IPS-15b (cell line): ENCODE measurements at regions not wholly inside any gene's neighbourhood (a gene's known extent, or its start where the extent isn't known, plus 50 kb on each side); places are given as distances from the start of the nearest gene placed in this dataset.
A peak's percentile ranks its signal among the peaks of the same experiment; 100 is the strongest.

Source experiments
- H3K27me3 ChIP-seq: one replicate; pipeline ENCODE4 v1.6.1; 2013; ENCODE audit warnings: low read length; ENCODE audit not compliant: control insufficient read depth, insufficient read depth
- H3K36me3 ChIP-seq: one replicate; pipeline ENCODE4 v1.6.1; 2013; ENCODE audit warnings: low read length; ENCODE audit not compliant: control insufficient read depth, insufficient read depth
- H3K4me1 ChIP-seq: one replicate; pipeline ENCODE4 v1.6.1; 2013; ENCODE audit warnings: mild to moderate bottlenecking, low read length; ENCODE audit not compliant: control insufficient read depth, insufficient read depth
- H3K4me3 ChIP-seq: one replicate; pipeline ENCODE4 v1.5.1; 2013; ENCODE audit warnings: low read depth, low read length
- H3K9ac ChIP-seq: one replicate; pipeline ENCODE4 v1.6.1; 2013; ENCODE audit warnings: low read depth, mild to moderate bottlenecking, low read length
- H3K9me3 ChIP-seq: one replicate; pipeline ENCODE4 v1.6.1; 2013; ENCODE audit warnings: mild to moderate bottlenecking, low read length; ENCODE audit not compliant: control insufficient read depth, insufficient read depth

GRCh38 chr19:13599681-13600080 is 93.4 kb upstream of the CACNA1A start:
- Histone ChIP-seq H3K27me3 (no peaks in the 10 kb centered on the region), H3K36me3 (no peaks in the 10 kb centered on the region), H3K4me3 (no peak overlapping the region)

GRCh38 chr19:13598098-13598497 is 91.8 kb upstream of the CACNA1A start:
- Histone ChIP-seq H3K9me3 (no peaks in the 10 kb centered on the region), H3K9ac (no peak overlapping the region), H3K27me3 (no peaks in the 10 kb centered on the region), H3K4me3 (no peak overlapping the region), H3K36me3 (no peaks in the 10 kb centered on the region), H3K4me1 (no peaks in the 10 kb centered on the region)

More at GRCh38 chr19:13599681-13600080, 93.4 kb upstream of the CACNA1A start:
- H3K9ac ChIP-seq: no peak overlapping the region
- no peaks in the 10 kb centered on the region for H3K9me3 ChIP-seq
- no peaks in the 10 kb centered on the region for H3K4me1 ChIP-seq

- no peaks in the 10 kb centered on the region for H3K27me3 ChIP-seq
- H3K36me3 ChIP-seq: no peaks in the 10 kb centered on the region
- H3K9me3 ChIP-seq: no peaks in the 10 kb centered on the region
- H3K9ac ChIP-seq: no peak overlapping the region
- no peak overlapping the region for H3K4me3 ChIP-seq
- no peaks in the 10 kb centered on the region for H3K4me1 ChIP-seq
Observed at GRCh38 chr19:13597640-13598039, 91.4 kb upstream of the CACNA1A start.

GRCh38 chr19:13588957-13589833 is 82.9 kb upstream of the CACNA1A start:
- H3K4me3 ChIP-seq: peak overlapping the region; percentile 15
- H3K27me3 ChIP-seq: no peaks in the 10 kb centered on the region
- no peaks in the 10 kb centered on the region for H3K4me1 ChIP-seq
- no peaks in the 10 kb centered on the region for H3K9me3 ChIP-seq
- no peak overlapping the region for H3K9ac ChIP-seq
- H3K36me3 ChIP-seq: no peaks in the 10 kb centered on the region

- no peaks in the 10 kb centered on the region for H3K9me3 ChIP-seq
- H3K4me3 ChIP-seq: no peak overlapping the region
- H3K27me3 ChIP-seq: no peaks in the 10 kb centered on the region
- no peaks in the 10 kb centered on the region for H3K4me1 ChIP-seq
- H3K9ac ChIP-seq: no peak overlapping the region
- no peaks in the 10 kb centered on the region for H3K36me3 ChIP-seq
Observed at GRCh38 chr19:13585512-13585911, 79.2 kb upstream of the CACNA1A start.

GRCh38 chr19:13583753-13584152 is 77.5 kb upstream of the CACNA1A start:
- H3K9ac ChIP-seq: no peak overlapping the region
- H3K36me3 ChIP-seq: no peaks in the 10 kb centered on the region
- no peaks in the 10 kb centered on the region for H3K27me3 ChIP-seq
- no peak overlapping the region for H3K4me3 ChIP-seq
- H3K9me3 ChIP-seq: no peaks in the 10 kb centered on the region
- H3K4me1 ChIP-seq: no peaks in the 10 kb centered on the region

- no peak overlapping the region for H3K9ac ChIP-seq
- H3K4me1 ChIP-seq: no peaks in the 10 kb centered on the region
- H3K4me3 ChIP-seq: no peak overlapping the region
- H3K9me3 ChIP-seq: no peaks in the 10 kb centered on the region
- no peaks in the 10 kb centered on the region for H3K27me3 ChIP-seq
- H3K36me3 ChIP-seq: no peaks in the 10 kb centered on the region
Observed at GRCh38 chr19:13583114-13583513, 76.8 kb upstream of the CACNA1A start.

- Histone ChIP-seq H3K4me1 (no peaks in the 10 kb centered on the region), H3K36me3 (no peaks in the 10 kb centered on the region), H3K9me3 (no peaks in the 10 kb centered on the region), H3K4me3 (no peak overlapping the region), H3K27me3 (no peaks in the 10 kb centered on the region), H3K9ac (no peak overlapping the region)
Observed at GRCh38 chr19:13581576-13581975, 75.3 kb upstream of the CACNA1A start.

GRCh38 chr19:13579388-13580060 is 73.2 kb upstream of the CACNA1A start:
- H3K9ac ChIP-seq: no peak overlapping the region
- H3K27me3 ChIP-seq: no peaks in the 10 kb centered on the region
- H3K36me3 ChIP-seq: no peaks in the 10 kb centered on the region
- no peak overlapping the region for H3K4me3 ChIP-seq
- H3K4me1 ChIP-seq: no peaks in the 10 kb centered on the region
- no peaks in the 10 kb centered on the region for H3K9me3 ChIP-seq

GRCh38 chr19:13576726-13577125 is 70.4 kb upstream of the CACNA1A start:
- Histone ChIP-seq H3K27me3 (no peaks in the 10 kb centered on the region), H3K4me1 (no peaks in the 10 kb centered on the region), H3K9ac (no peak overlapping the region), H3K4me3 (no peak overlapping the region), H3K36me3 (no peaks in the 10 kb centered on the region), H3K9me3 (no peaks in the 10 kb centered on the region)

GRCh38 chr19:13574933-13575332 is 68.7 kb upstream of the CACNA1A start:
- no peak overlapping the region for H3K9ac ChIP-seq
- H3K4me3 ChIP-seq: no peak overlapping the region
- H3K4me1 ChIP-seq: no peaks in the 10 kb centered on the region
- H3K9me3 ChIP-seq: no peaks in the 10 kb centered on the region
- H3K27me3 ChIP-seq: no peaks in the 10 kb centered on the region
- H3K36me3 ChIP-seq: no peaks in the 10 kb centered on the region
